ENCODE measurements at regions not wholly inside any gene's neighbourhood (a gene's known extent, or its start where the extent isn't known, plus 50 kb on each side); places are given as distances from the start of the nearest gene placed in this dataset.
A peak's percentile ranks its signal among the peaks of the same experiment; 100 is the strongest.

DNA sequence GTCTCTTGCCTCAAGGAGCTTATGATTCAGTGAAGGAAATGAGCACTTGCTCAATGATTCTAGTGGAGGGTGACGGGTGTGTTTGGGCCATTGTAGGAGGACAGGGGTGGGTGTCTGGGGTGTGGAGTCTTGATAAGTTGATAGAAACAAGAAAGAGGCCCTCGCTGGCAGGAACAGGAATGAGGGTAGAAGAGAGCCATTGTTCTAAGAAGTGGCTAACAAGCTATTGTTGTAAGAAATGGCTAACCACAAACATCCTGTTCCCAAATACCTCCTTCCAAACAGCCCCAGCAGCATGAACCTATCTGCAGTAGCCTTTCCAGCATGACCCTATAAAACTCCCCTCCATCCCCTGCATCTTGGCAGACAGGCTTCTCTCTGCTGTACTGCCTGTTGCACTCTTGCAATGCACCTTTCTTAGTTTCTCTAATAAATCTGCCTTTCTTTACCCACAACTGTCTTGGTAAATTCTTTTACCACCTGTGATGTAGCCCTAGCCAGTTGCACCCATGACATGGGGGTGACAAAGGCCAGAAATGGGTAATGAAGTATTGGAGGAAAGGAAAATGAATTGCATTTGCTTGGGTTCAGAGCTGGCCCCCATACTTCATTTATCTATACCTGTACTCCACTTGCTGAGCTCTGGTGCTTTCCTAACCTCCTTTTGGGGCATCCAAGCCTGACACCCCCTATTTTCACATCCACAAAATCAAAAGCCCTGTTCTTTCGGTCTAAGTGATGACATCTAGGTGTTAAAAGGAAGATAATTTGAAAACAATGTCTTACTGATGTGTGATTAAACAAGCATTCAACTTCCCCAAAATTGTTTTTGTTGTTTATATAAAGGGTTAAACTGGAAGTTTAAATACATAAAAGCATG, 389.1 kb downstream of the GRIN2B start:
- DNase-seq = peak; percentile 3

DNA sequence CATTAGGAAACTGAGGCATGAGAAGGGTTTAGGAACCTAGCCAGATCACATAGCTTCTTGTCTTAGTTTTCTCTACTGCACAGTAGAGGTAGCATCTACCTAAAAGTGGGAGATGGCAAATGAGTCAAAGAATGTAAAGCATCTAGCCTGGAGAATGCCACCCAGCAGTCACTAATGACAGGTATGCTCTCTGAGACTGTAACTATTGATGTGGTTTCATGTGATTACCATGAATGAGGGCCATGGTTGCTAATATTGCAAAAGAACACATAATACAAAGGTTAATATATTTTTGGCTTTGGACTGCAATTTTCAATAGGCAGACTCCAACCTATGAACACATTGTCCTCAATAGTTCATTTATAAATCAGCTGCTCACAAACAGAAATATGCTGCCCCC, 389.9 kb downstream of the GRIN2B start:
- no peak for DNase-seq

DNA sequence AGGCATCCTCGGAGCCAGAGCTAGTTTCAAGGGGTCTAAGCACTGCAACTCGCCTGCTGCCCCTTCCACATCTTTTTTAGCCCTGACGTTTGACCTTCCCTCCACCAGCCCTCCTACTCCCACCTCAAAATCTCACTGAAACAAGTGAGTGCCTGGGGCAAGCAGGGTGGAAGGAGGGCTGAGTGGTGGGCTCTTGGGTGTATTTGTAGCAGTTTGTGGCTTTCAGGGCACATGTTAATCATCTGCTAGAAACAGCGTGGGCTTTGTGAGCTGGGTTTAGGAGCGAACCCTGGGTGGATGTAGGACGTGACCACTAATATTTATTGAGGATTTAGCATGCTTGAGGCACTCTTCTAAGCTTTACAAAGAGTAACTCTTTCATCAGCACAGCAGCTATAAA, 390.3 kb downstream of the GRIN2B start:
- no peak for DNase-seq

DNA sequence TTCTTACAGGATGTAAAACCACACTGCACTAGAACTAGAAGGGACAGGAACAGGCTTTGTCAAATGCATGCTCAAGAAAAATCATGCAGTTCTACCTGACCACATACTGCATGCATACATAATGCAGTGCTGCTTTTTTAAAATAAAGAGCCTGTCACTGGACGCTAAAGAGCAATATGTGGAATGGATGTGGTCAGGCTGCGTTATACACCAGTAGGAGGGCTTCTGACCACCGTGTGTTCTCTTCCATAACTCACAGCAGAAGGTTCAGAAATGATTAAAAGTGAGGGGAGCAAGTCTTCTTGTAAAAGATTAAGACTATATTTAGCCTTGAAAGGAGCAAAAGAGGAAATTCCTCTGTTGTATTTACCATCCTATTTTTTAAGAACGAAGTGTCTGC, 392.0 kb downstream of the EMP1 start:
- DNase-seq = no peak

DNA sequence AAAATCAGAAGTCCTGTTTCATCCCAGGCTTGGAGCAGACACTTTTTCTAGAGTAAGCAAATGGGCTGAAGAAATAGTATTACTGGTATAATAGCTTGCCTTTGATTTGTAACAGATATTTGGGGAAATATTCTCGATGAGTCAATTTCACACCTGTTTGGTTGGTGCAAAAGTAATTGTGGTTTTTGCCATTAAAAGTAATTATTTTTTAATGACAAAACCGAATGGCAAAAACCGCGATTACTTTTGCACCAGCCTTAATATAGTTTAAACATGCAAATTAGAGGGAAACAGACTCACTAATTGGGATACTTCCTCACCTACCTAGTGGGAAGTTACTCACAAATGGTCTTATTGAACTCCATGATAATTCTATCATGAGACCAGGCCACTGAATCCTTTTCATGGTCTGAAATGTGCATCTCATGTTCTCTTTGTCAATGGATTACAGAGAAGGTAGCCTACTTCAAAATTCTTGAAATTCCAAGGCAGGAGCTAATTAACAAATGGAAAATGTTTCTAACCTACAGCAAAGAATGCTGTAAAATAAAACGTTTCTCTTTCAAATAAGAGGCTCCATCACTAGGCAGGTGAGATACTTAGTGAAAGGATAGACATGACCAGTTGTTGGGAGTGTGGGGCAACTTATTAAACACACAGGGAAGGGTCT, 391.3 kb downstream of the EMP1 start:
- no peak for DNase-seq

DNA sequence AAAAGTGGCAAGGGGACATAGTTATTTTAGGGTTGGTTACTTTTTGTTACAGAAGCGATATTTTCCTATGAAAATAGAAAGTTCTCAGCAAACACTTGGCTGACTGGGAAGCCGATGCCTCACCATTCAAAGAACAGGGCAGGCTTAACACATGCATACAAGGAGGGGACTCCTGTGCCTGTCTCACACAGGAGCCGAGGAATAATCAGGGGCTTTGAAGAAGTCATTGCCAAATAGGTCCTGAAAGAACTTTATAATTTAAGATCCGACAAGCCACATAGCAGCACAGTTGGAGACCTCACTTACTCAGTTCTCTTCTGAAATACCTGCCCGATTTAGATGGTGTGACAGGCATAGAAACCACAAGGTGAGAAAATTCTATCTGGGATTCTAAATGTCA, 389.8 kb downstream of the EMP1 start:
- no peak for DNase-seq

DNA sequence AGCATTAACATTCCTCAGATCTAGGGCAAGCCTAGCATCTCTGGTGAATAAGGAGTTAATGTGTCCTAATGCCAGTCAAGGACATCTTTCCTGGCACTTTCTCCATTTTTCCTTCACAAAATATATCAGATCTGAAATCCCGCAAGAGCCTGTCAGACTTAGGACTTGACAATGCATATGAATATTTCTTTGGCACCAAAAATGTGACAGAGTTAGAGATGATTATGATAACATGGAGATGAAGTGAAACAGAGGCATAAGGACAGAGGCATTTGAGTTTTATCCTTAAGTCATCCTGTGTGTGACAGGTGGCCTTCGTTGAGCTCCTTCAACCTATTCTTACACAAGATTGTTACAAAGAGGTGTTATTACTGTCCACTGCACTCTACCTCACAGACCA, 388.0 kb downstream of the EMP1 start:
- no peak for DNase-seq

DNA sequence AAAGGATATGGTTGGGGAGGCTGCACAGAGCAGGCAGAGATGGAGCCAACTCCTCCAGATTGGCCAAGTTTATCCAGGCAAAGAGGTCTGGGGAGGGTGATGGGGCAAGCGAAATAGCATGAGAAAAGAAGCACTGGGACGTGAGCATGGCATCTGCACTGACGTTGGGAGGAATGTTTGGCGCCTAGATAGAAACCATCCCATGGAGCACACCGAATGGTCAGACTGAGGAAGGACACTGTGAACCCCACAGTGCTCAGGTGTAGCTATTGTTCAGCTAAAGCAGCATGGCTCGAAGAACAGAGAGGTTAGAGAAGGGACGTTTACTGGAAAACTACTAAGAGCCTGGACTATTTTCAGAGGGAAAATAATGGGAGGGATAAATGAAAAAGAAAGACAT, 387.1 kb downstream of the EMP1 start:
- DNase-seq = no peak

DNA sequence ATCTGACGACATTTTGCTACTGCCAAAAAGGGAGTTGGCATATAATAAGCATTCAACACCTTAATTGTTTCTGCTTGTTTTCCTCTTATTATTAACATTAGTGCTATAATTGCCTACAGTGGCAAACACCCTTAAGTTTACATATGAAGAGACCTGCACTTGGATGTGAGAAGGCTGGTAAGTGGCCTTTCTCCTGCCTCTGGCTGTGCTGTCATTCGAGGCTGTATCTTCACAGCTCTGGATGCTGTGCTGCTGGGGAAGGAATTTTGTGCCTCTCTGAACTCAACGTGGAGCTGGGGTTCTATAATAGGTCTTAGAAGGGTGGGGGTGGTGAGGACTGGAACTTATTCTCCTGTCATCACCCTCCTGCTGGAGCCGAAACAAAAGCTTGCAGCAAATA, 385.9 kb downstream of the EMP1 start:
- DNase-seq = no peak

DNA sequence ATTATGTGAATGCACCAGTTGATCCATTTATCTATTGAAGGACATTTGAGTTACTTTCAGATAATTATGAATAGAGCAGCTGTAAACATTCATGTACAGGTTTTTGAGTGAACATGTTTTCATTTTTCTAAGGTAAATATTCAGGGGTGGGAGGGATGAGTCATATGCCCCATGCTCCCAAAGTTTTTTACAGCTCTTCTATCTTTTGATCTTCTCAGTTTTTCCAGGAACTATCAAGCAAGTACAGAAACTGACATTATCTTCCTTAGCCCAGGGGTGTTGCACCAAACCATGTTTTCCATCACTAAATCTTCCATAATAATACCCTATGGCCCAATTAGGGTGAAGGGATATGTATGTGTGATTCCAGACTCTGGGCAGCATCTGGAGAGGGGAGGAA, 384.5 kb downstream of the EMP1 start:
- no peak for DNase-seq

DNA sequence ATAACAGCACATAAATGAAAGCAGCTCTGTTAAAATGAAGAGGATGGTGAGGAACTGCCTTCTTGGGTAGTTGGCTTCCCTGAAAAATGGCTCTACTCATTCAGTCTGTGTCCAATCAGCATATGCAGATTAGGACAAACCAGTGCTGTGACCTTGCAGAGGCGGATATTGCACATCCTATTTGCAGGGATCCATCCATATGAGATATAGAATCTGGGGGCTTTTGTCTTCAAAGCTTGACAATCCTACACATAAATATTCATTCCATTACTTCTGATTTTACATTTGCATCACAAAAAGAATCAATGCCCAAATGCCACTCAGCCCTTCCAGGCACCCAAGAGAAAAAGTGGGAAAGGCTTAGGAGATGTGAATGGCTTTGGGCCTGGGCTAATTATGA, 383.7 kb downstream of the EMP1 start:
- no peak for DNase-seq

DNA sequence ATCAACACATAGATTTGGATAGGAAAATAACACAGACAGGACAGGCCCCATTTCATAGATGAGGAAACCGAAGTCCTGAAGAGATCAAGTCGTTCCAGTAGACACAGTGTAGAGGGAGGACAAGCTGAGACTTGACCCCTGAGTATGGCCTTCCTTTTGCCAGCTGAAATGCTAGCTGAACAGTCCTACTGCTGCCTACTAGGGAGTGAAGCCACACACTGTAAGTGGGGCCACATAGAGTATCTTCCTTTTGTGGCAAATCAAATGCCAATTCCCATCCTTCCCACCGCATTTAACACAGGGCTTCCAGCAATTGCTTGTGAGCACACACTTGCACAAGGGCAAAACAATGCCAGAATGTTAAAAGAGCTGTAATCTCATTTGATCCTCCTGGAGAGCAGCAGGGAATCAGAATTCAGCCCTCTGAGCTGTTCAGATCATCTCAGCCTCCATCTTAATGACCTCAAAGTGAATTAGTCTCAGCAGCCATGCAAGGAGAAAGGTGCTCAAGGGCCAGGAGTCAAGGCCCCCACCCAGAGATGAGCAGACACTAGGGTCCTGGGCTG, 380.5 kb downstream of the EMP1 start:
- no peak for DNase-seq

DNA sequence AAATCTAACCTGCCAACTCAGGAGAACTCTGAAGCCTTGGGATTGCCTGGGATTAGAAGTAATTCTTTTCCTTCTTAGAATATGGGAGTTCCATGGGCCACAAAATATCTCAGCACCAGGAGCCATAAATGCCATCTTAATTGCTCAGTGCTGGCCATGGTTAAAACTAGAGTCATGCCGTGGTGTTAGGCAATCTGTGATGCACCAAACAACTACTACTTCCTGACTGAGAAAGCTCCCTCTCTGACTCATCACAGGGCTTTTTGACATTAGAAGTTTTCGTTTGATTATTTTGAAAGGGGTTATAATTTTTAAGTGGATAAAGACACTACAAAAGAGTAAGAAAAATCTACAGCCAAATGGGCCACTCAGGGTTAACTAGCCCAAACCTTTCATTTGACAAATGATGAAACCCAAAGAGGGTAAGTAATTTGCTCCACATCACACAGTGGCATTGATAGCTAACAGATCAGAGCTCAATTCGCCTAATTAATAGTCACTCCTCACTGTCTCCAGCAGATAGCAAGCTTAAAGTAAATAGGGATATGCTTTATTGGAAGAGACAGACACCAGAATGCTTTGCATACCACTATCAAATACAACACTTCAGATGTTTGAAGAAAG, 377.3 kb downstream of the EMP1 start:
- DNase-seq = no peak

DNA sequence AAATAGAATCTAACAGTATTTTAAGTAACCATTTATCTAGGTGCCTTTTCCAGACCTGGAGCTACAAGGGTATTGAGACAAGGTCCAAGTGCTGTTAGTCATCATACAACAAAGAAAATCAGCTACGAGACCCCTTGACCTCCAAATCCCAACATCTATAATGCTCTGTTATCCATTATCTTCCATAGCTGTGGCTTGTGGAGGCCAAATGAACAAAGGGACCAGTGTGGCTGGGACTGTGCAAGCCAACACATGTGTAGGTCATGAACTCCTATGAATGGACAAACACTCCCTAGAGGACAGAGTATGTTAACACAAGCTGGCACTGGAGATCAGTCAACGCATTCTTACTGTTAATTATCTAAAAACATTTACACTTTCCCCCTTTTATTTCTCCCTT, 374.5 kb downstream of the EMP1 start:
- no peak for DNase-seq

DNA sequence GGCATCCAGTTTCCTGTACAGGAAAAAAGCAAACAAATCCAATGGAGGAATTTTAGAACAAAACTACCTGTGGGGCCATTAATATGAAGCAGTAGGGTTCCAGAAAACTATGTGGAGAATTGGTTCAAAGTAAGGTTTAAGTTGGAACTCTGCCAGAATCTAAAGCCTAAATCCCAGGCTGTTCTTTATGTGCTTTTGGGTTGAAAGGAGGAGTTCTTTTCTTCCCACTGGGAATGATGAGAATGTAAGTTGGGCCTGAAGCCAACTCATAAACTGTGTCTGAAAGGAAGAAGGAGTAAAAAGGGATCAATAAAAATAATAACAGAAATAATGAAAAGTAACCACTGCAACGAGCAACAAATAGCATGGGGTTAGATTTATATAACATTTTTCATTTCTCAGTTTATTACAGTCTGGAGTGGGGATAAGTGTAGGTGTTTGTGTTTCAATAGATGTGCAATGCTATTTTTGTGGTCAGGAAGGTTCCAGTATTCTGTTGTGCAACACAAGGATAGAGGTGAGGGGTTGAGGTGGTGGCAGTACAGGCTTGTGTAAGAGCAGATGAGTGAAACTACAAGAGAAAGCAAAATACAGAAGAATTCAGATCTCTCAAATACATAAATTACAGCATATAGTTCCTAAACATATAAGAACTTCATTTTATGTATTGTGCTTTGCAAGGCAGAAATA, 373.6 kb downstream of the EMP1 start:
- DNase-seq = no peak

DNA sequence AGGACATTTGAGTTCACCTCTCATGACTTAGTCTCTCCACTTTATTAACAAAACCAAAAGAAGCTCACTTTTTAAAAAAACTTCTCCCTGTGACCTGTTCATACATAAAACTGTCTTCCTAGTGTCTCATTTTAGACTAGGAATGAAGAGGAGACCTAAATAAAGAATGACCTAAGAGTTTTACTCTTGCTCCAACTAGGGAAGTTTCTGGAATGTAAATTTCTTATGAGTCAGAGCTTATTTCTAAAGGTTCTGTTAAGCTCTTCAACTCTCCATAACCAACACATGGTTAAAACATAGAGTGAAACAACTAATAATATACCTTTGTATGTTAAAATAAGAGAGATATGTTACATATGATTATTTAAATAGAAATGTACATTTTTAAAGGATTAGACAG, 369.8 kb downstream of the EMP1 start:
- no peak for DNase-seq

DNA sequence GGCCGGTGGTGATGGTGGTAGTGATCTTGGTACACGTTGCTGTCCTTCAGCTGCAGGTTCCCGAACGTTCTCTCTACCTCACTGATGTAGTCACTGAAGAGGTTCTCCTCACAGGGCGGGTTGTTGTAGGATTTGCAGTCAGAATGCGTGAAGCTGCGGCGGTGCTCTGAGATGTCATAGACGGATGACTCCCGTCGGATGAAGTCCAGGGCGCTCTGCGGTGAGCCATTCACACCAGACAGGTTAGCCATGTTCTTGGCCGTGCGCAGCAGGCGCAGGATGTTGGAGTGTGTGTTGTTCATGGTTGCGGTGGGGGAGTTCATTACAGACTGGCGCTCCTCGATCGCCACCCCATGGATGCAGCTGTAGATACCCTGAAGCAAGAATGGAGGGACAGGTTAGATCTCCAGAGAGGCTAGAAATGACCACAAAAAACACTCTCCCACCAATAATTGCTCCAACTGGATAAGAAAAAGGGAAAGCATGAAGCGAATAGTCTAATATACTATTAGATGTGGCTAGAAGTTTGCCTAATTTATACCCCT, 367.8 kb downstream of the EMP1 start:
- DNase-seq = no peak

DNA sequence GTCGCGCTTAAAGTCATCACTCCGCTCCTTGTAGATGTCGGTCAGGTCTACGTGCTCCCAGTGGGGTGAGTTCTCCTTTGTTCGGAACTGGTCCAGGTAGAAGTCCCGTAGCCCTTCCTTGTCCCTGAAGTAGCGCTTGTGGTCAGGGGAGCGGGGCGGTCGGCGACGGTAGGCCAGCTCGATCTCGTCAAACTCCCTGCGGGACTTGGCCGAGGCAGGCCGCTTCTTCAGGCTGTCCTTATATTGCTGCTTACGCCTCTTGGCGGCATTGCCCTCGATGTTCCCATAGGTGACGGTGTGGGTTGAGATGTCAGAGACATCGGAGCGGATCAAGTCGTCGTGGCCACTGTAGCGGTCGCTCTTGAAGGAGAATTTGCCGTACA, 367.2 kb downstream of the EMP1 start:
- DNase-seq = no peak

DNA sequence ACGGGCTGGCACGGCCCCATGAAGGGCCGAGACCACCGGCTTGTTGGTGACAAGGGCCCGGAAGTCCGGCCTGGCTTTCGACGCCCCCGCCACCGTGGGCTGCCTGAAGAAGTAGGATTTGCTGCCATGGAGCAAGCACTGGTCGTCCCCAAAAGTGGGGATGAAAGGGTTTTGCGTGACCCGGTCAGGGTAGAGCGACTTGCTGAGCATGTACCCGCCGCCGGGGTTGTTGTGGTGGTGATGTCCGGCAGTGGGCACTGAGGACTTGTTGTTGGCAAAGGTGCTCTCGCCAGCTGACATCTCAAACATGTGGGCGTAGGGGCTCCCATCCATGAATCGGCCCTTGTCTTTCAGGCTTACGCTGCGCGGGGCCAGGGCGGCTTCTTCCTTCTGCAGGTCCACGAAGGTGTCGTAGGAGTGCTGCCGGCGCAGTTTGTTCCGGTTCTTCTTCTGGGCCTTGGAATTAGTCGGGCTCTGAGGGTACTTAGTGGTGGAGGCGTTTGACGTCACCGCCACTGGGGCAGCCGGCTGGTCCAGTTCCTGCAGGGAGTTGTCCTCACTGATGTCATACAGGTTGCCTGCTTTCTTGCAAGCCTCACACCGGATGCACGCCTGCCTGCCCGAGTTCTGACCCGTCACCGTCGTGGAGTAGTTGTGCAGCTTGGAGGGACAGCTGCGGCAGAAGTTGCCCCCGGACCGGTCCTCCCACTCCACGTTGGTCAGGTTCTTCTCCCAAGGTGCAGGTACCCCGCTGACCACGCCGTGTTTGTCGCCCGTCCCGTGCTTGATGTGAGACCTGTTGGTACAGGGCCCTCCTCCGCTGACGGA, 366.6 kb downstream of the EMP1 start:
- no peak for DNase-seq

DNA sequence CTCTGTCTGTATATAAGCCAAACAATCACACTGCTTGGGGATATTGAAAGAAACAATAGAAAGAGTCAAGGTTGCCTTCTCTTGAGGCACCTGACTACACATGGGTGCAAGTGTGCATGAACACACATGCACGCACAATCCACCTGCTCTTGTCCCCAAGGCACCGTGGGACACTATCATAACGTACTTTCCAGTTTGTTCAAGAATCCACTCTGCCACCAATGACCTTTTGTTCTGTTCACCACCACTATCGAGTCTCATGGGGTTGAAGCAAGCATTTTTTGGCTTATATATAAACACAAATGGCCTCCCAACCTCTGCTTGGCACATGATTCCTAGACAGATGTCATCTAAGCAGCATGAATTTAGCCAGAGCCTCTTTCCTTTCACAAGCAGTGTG, 365.4 kb downstream of the EMP1 start:
- DNase-seq = no peak

DNA sequence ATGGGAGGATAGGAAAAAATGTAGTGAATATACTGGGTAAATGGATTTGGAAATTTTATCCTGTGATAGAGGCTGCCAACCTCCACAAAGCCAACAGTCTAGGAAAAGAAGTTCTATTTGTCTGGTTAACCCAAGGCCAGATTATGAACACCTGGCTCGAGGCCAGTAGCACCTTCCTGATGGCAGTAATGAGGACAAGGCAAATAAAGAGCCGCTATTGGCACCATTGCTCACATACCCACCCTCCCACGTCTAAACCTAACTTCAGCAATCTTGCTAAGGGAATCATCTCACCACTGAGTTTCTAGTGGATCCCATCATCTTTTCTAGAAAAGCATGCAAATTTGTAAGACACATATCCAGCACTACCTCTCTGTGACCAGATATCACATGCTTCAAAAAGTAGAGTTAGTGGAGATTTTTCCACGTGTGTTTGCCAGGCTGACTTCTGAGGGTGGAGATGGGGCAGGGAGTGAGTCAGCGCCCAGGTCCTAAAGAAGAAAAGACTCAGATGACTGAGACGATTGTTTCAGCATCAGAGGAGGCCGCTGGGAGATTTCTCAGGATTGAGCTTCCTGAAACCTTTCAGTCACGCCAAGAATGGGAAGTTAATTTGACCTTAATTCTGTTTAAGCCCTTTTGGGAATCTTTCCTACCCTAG, 362.9 kb downstream of the EMP1 start:
- no peak for DNase-seq

DNA sequence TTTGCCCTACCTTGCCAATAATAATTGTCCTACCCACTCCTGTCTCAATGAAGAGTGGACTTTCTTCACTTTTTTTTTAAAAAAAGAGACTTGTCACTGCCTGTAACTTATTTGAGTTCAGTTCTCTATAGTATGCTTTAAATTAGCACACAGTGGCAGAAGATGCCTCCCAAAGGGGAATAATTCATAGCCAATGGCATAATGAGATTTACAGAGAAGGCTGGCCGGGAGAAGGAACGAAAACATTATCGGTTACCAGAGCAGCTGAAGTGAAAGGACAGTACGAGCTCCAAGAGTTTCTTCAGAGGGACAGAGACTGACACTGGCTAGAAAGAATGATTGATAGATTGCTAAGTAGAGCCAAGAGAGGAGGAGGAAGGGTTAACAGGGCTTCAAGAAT, 356.3 kb downstream of the EMP1 start:
- DNase-seq = no peak
